ENCODE measurements at regions not wholly inside any gene's neighbourhood (a gene's known extent, or its start where the extent isn't known, plus 50 kb on each side); places are given as distances from the start of the nearest gene placed in this dataset.
"Not testable (repeated sequence)": the region's sequence is repeated elsewhere in the genome, so short reads cannot be mapped to it uniquely, and the experiment has no call there.

GRCh38 chrX:127782904-127783303 lies 269.3 kb downstream of the ACTRT1 start:
- intact Hi-C loops (cut with DNase I): no loop called here
- DNase-seq (ENCODE audit: low spot score): no peak

- intact Hi-C loops (cut with DNase I): no loop called here
- no peak for DNase-seq (ENCODE audit: low spot score)
Measured at GRCh38 chrX:127764674-127765073, 287.5 kb downstream of the ACTRT1 start.

GRCh38 chrX:127762663-127763062 lies 289.5 kb downstream of the ACTRT1 start:
- DNase-seq (ENCODE audit: low spot score): no peak
- intact Hi-C loops (cut with DNase I): no loop called here

- no peak for DNase-seq (ENCODE audit: low spot score)
- intact Hi-C loops (cut with DNase I): no loop called here
Measured at GRCh38 chrX:127732709-127733108, 319.5 kb downstream of the ACTRT1 start.

- intact Hi-C loops (cut with DNase I): no loop called here
- no peak for DNase-seq (ENCODE audit: low spot score)
Measured at GRCh38 chrX:127726227-127726626, 326.0 kb downstream of the ACTRT1 start.

- DNase-seq (ENCODE audit: low spot score): no peak
- intact Hi-C loops (cut with DNase I): no loop called here
Measured at GRCh38 chrX:127708155-127708554, 344.0 kb downstream of the ACTRT1 start.

GRCh38 chrX:127702527-127702926 lies 349.7 kb downstream of the ACTRT1 start:
- DNase-seq (ENCODE audit: low spot score): no peak
- intact Hi-C loops (cut with DNase I): no loop called here

- intact Hi-C loops (cut with DNase I): not testable (repeated sequence)
- peak; percentile 71 for DNase-seq (ENCODE audit: low spot score)
Measured at GRCh38 chrX:127662942-127663341, 389.3 kb downstream of the ACTRT1 start.

- DNase-seq (ENCODE audit: low spot score): no peak
- intact Hi-C loops (cut with DNase I): no loop called here
Measured at GRCh38 chrX:127649011-127649410, 403.2 kb downstream of the ACTRT1 start.

GRCh38 chrX:127621780-127622179 lies 430.4 kb downstream of the ACTRT1 start:
- DNase-seq (ENCODE audit: low spot score): no peak
- intact Hi-C loops (cut with DNase I): no loop called here

GRCh38 chrX:127606590-127606989 lies 445.6 kb downstream of the ACTRT1 start:
- intact Hi-C loops (cut with DNase I): no loop called here
- DNase-seq (ENCODE audit: low spot score): no peak

- no peak for DNase-seq (ENCODE audit: low spot score)
- intact Hi-C loops (cut with DNase I): no loop called here
Measured at GRCh38 chrX:127596882-127597281, 455.3 kb downstream of the ACTRT1 start.

- DNase-seq (ENCODE audit: low spot score): no peak
- intact Hi-C loops (cut with DNase I): no loop called here
Measured at GRCh38 chrX:127578395-127578794, 473.8 kb downstream of the ACTRT1 start.

GRCh38 chrX:127577884-127578283 lies 474.3 kb downstream of the ACTRT1 start:
- intact Hi-C loops (cut with DNase I): no loop called here
- no peak for DNase-seq (ENCODE audit: low spot score)

- intact Hi-C loops (cut with DNase I): no loop called here
- DNase-seq (ENCODE audit: low spot score): peak; percentile 58
Measured at GRCh38 chrX:127574829-127575228, 477.4 kb downstream of the ACTRT1 start.

- no peak for DNase-seq (ENCODE audit: low spot score)
Measured at GRCh38 chrX:127572471-127572870, 479.7 kb downstream of the ACTRT1 start.

GRCh38 chrX:127571834-127572233 lies 480.4 kb downstream of the ACTRT1 start:
- DNase-seq (ENCODE audit: low spot score): no peak
- intact Hi-C loops (cut with DNase I): no loop called here

More at GRCh38 chrX:127572471-127572870, 479.7 kb downstream of the ACTRT1 start:
- intact Hi-C loops (cut with DNase I): no loop called here

GRCh38 chrX:127570276-127570675 lies 481.9 kb downstream of the ACTRT1 start:
- intact Hi-C loops (cut with DNase I): no loop called here
- DNase-seq (ENCODE audit: low spot score): no peak

- no peak for DNase-seq (ENCODE audit: low spot score)
- intact Hi-C loops (cut with DNase I): no loop called here
Measured at GRCh38 chrX:127568691-127569090, 483.5 kb downstream of the ACTRT1 start.

- DNase-seq (ENCODE audit: low spot score): no peak
- intact Hi-C loops (cut with DNase I): no loop called here
Measured at GRCh38 chrX:127558811-127559210, 493.4 kb downstream of the ACTRT1 start.

- intact Hi-C loops (cut with DNase I): no loop called here
- DNase-seq (ENCODE audit: low spot score): no peak
Measured at GRCh38 chrX:127552571-127552970, 499.6 kb downstream of the ACTRT1 start.

- intact Hi-C loops (cut with DNase I): no loop called here
- no peak for DNase-seq (ENCODE audit: low spot score)
Measured at GRCh38 chrX:127519323-127519722, 532.9 kb downstream of the ACTRT1 start.
